ENCODE measurements at regions not wholly inside any gene's neighbourhood (a gene's known extent, or its start where the extent isn't known, plus 50 kb on each side); places are given as distances from the start of the nearest gene placed in this dataset.

- Histone ChIP-seq H3K4me1 (ENCODE audit: insufficient read depth) (peaks cover 53% of the 10 kb centered on the region), H3K27ac (peak overlapping the region; percentile 77), H3K9me3 (ENCODE audit: low read depth) (no peaks in the 10 kb centered on the region), H3K9ac (peak overlapping the region; percentile 46), H3K4me2 (ENCODE audit: unreplicated experiment) (peak overlapping the region; percentile 64), H3K27me3 (replicated peaks; ENCODE audit: insufficient read depth) (no peaks in the 10 kb centered on the region), H3K9me2 (ENCODE audit: insufficient read depth) (peaks cover 4% of the 10 kb centered on the region; the same call in 1 of the 2 replicates), H3K79me2 (ENCODE audit: insufficient read depth) (no peaks in the 10 kb centered on the region), H3K36me3 (ENCODE audit: low read depth) (no peaks in the 10 kb centered on the region), H3F3A (ENCODE audit: insufficient read depth) (peaks cover 46% of the 10 kb centered on the region), H4K20me1 (ENCODE audit: insufficient read depth) (no peaks in the 10 kb centered on the region), H3K4me3 (peak overlapping the region; percentile 34), H2AFZ (peak overlapping the region; percentile 60; the same call in 1 of the 2 replicates)
- in situ Hi-C loops (cut with MboI) = no loop called here
- no peak for TF ChIP-seq EZH2phosphoT487 (IDR thresholded peaks at IDR 0.05; ENCODE audit: insufficient read depth, low read depth)
- no peak for TF ChIP-seq EZH2 (IDR thresholded peaks at IDR 0.05; ENCODE audit: insufficient read depth, poor library complexity, severe bottlenecking)
- peak; percentile 93 for DNase-seq
- 31 to 32% methylated on average over 5 of the region's 5 CpGs for WGBS, 2 experiments (ENCODE audit: low coverage in 1 of 2, low lambda C conversion rate in 2 of 2, missing lambda C conversion rate in 2 of 2)
Observed at GRCh38 chr1:186535388-186536133, 74.6 kb upstream of the PDC start.

GRCh38 chr1:186534401-186534800, 73.5 kb upstream of the PDC start:
- Histone ChIP-seq H2AFZ (no peak overlapping the region), H4K20me1 (ENCODE audit: insufficient read depth) (no peaks in the 10 kb centered on the region), H3F3A (ENCODE audit: insufficient read depth) (peaks cover 49% of the 10 kb centered on the region), H3K4me2 (ENCODE audit: unreplicated experiment) (no peak overlapping the region), H3K36me3 (ENCODE audit: low read depth) (no peaks in the 10 kb centered on the region), H3K4me3 (no peak overlapping the region), H3K79me2 (ENCODE audit: insufficient read depth) (no peaks in the 10 kb centered on the region), H3K4me1 (ENCODE audit: insufficient read depth) (peaks cover 53% of the 10 kb centered on the region), H3K9me3 (ENCODE audit: low read depth) (no peaks in the 10 kb centered on the region), H3K27me3 (replicated peaks; ENCODE audit: insufficient read depth) (no peaks in the 10 kb centered on the region), H3K27ac (no peak overlapping the region), H3K9me2 (ENCODE audit: insufficient read depth) (peaks cover 4% of the 10 kb centered on the region; the same call in 1 of the 2 replicates), H3K9ac (no peak overlapping the region)
- DNase-seq = no peak
- TF ChIP-seq EZH2phosphoT487 (IDR thresholded peaks at IDR 0.05; ENCODE audit: insufficient read depth, low read depth) (no peak), EZH2 (IDR thresholded peaks at IDR 0.05; ENCODE audit: insufficient read depth, poor library complexity, severe bottlenecking) (no peak)
- in situ Hi-C loops (cut with MboI) = no loop called here
- 96 to 97% methylated on average over 4 of the region's 4 CpGs for WGBS, 2 experiments (ENCODE audit: low coverage in 1 of 2, low lambda C conversion rate in 2 of 2, missing lambda C conversion rate in 2 of 2)

DNA sequence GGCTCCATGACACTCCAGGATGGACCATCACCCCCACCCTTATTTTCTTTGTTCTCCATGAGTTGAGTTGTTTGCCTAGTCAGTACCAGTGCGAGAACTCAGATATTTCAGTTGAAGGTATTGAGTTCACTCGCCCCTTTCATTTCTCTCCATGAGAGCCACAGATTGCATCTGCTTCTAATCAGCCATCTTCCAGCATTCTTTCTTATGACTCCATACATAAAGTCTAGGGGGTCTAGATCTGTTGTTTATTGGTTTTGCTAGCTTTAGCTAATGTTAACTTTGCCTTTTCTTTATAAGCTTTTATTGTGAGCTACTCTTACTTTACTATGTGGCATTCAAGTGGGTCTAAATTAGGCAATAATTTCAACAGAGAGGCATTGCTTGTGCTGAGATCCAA, 71.6 kb upstream of the PDC start:
- Histone ChIP-seq H2AFZ (no peak overlapping the region), H3K36me3 (ENCODE audit: low read depth) (no peaks in the 10 kb centered on the region), H3K9ac (no peak overlapping the region), H4K20me1 (ENCODE audit: insufficient read depth) (no peaks in the 10 kb centered on the region), H3K27me3 (replicated peaks; ENCODE audit: insufficient read depth) (no peaks in the 10 kb centered on the region), H3K27ac (peak overlapping the region; percentile 48; the same call in 1 of the 2 replicates), H3K4me1 (ENCODE audit: insufficient read depth) (peaks cover 41% of the 10 kb centered on the region), H3F3A (ENCODE audit: insufficient read depth) (peaks cover 40% of the 10 kb centered on the region), H3K4me2 (ENCODE audit: unreplicated experiment) (no peak overlapping the region), H3K9me3 (ENCODE audit: low read depth) (no peaks in the 10 kb centered on the region), H3K4me3 (no peak overlapping the region), H3K9me2 (ENCODE audit: insufficient read depth) (peaks cover 4% of the 10 kb centered on the region; the same call in 1 of the 2 replicates), H3K79me2 (ENCODE audit: insufficient read depth) (no peaks in the 10 kb centered on the region)
- 98 to 100% methylated on average over 2 of the region's 2 CpGs for WGBS, 2 experiments (ENCODE audit: low coverage in 1 of 2, low lambda C conversion rate in 2 of 2, missing lambda C conversion rate in 2 of 2)
- TF ChIP-seq EZH2phosphoT487 (IDR thresholded peaks at IDR 0.05; ENCODE audit: insufficient read depth, low read depth) (no peak), EZH2 (IDR thresholded peaks at IDR 0.05; ENCODE audit: insufficient read depth, poor library complexity, severe bottlenecking) (no peak)
- in situ Hi-C loops (cut with MboI) = no loop called here
- peak; percentile 4 for DNase-seq

DNA sequence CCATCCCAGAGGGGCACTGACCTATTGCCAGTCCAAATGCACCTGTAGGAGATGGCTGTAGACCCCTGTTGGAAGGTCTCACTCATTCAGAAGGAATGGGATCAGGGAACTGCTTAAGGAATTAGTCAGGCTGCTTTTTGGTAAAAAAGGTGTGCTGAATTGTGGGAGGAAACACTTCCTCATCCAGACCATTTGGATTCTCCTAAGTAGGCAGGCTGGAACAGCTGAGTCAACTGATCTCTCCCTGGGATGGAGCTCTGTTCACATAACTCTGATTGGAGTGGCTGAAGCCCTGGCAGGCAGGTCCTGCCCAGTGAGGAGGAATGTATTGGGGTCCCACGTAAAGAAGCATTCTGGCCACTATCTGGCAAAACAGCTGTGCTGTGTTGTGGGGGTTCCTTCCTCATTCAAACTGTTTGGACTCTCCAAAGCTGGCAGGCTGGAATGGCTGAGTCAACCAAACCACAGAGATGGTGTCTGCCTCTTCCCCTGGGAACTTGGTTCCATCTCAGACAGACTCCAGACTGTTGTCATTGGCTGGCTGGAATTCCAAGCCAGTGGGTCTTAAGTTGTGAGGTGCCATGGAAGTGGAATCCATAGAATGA, 70.7 kb upstream of the PDC start:
- no peak overlapping the region for H3K4me2 ChIP-seq (ENCODE audit: unreplicated experiment)
- peaks cover 32% of the 10 kb centered on the region for H3F3A ChIP-seq (ENCODE audit: insufficient read depth)
- H3K36me3 ChIP-seq (ENCODE audit: low read depth) = no peaks in the 10 kb centered on the region
- no peaks in the 10 kb centered on the region for H3K79me2 ChIP-seq (ENCODE audit: insufficient read depth)
- H4K20me1 ChIP-seq (ENCODE audit: insufficient read depth) = no peaks in the 10 kb centered on the region
- peaks cover 4% of the 10 kb centered on the region; the same call in 1 of the 2 replicates for H3K9me2 ChIP-seq (ENCODE audit: insufficient read depth)
- no peaks in the 10 kb centered on the region for H3K9me3 ChIP-seq (ENCODE audit: low read depth)
- DNase-seq = peak; percentile 74
- H3K9ac ChIP-seq = no peak overlapping the region
- peak overlapping the region; percentile 48 for H3K27ac ChIP-seq
- peak overlapping the region; percentile 35; the same call in 1 of the 2 replicates for H2AFZ ChIP-seq
- WGBS, 2 experiments (ENCODE audit: low coverage in 1 of 2, low lambda C conversion rate in 2 of 2, missing lambda C conversion rate in 2 of 2) = 71 to 78% methylated on average over 1 of the region's 1 CpG
- no peaks in the 10 kb centered on the region for H3K27me3 ChIP-seq (replicated peaks; ENCODE audit: insufficient read depth)
- peaks cover 33% of the 10 kb centered on the region for H3K4me1 ChIP-seq (ENCODE audit: insufficient read depth)
- no peak overlapping the region for H3K4me3 ChIP-seq
- in situ Hi-C loops (cut with MboI) = no loop called here
- no peak for TF ChIP-seq EZH2 (IDR thresholded peaks at IDR 0.05; ENCODE audit: insufficient read depth, poor library complexity, severe bottlenecking)
- no peak for TF ChIP-seq EZH2phosphoT487 (IDR thresholded peaks at IDR 0.05; ENCODE audit: insufficient read depth, low read depth)

Measured in GM23248 (cell line).